ENCODE measurements at regions not wholly inside any gene's neighbourhood (a gene's known extent, or its start where the extent isn't known, plus 50 kb on each side); places are given as distances from the start of the nearest gene placed in this dataset.

GRCh38 chr15:39194106-39194830 is 386.6 kb upstream of the THBS1 start:
- ATAC-seq: no peak

- no peak for ATAC-seq
Measured at GRCh38 chr15:39195961-39196486, 384.9 kb upstream of the THBS1 start.

- no peak for ATAC-seq
Measured at GRCh38 chr15:39198044-39199000, 382.6 kb upstream of the THBS1 start.

GRCh38 chr15:39199076-39199475 is 381.8 kb upstream of the THBS1 start:
- ATAC-seq: no peak

GRCh38 chr15:39200586-39200985 is 380.3 kb upstream of the THBS1 start:
- no peak for ATAC-seq

GRCh38 chr15:39202641-39203040 is 378.2 kb upstream of the THBS1 start:
- no peak for ATAC-seq

GRCh38 chr15:39204031-39204430 is 376.8 kb upstream of the THBS1 start:
- no peak for ATAC-seq

- no peak for ATAC-seq
Measured at GRCh38 chr15:39205081-39205480, 375.8 kb upstream of the THBS1 start.

GRCh38 chr15:39205506-39206371 is 375.1 kb upstream of the THBS1 start:
- no peak for ATAC-seq

- ATAC-seq: no peak
Measured at GRCh38 chr15:39207532-39208115, 373.3 kb upstream of the THBS1 start.

GRCh38 chr15:39208187-39208586 is 372.7 kb upstream of the THBS1 start:
- ATAC-seq: no peak

- ATAC-seq: no peak
Measured at GRCh38 chr15:39209548-39210211, 371.2 kb upstream of the THBS1 start.

- ATAC-seq: no peak
Measured at GRCh38 chr15:39211108-39211979, 369.5 kb upstream of the THBS1 start.

- no peak for ATAC-seq
Measured at GRCh38 chr15:39213385-39213840, 367.5 kb upstream of the THBS1 start.

GRCh38 chr15:39215015-39215414 is 365.9 kb upstream of the THBS1 start:
- no peak for ATAC-seq

- ATAC-seq: no peak
Measured at GRCh38 chr15:39216816-39217215, 364.1 kb upstream of the THBS1 start.

- ATAC-seq: no peak
Measured at GRCh38 chr15:39219608-39220007, 361.3 kb upstream of the THBS1 start.

- no peak for ATAC-seq
Measured at GRCh38 chr15:39226169-39226937, 354.5 kb upstream of the THBS1 start.

GRCh38 chr15:39227001-39227400 is 353.9 kb upstream of the THBS1 start:
- no peak for ATAC-seq

- no peak for ATAC-seq
Measured at GRCh38 chr15:39228889-39229288, 352.0 kb upstream of the THBS1 start.

Data from activated CD4-positive, CD25-positive, alpha-beta regulatory T cell treated with anti-CD3 and anti-CD28 coated beads, Interleukin-2, amount 50 U/mL, for 24 hours (primary cell).